ENCODE measurements at regions not wholly inside any gene's neighbourhood (a gene's known extent, or its start where the extent isn't known, plus 50 kb on each side); places are given as distances from the start of the nearest gene placed in this dataset.

- no peak for DNase-seq
- Histone ChIP-seq H3K4me1 (peaks cover 0 to 8% (median 2%) of the 10 kb centered on the region in 4 donors), H3K9me3 (no peaks in the 10 kb centered on the region), H3K27me3 (no peaks in the 10 kb centered on the region), H3K4me3 (no peak overlapping the region), H3K27ac (no peak overlapping the region), H3K36me3 (no peaks in the 10 kb centered on the region)
- no peak for TF ChIP-seq POLR2AphosphoS5 (IDR thresholded peaks at IDR 0.05)
- intact Hi-C loops (cut with DNase I) = no loop called here
- WGBS, 2 donors = 72 to 84% methylated on average over 4 of the region's 4 CpGs
Observed at GRCh38 chr2:64799592-64800252, 146.0 kb upstream of the SERTAD2 start.

GRCh38 chr2:64803776-64804175 is 150.1 kb upstream of the SERTAD2 start:
- no peak overlapping the region for H3K27ac ChIP-seq
- no peaks in the 10 kb centered on the region for H3K4me1 ChIP-seq
- no peak overlapping the region for H3K4me3 ChIP-seq
- DNase-seq = no peak
- no peak for TF ChIP-seq POLR2A (IDR thresholded peaks at IDR 0.05)
- no peak for TF ChIP-seq CTCF (IDR thresholded peaks at IDR 0.05)
- TF ChIP-seq POLR2AphosphoS5 (IDR thresholded peaks at IDR 0.05) = no peak
- no peak for TF ChIP-seq EP300 (IDR thresholded peaks at IDR 0.05)
- intact Hi-C loops (cut with DNase I) = no loop called here
- WGBS, 2 donors = 88 to 89% methylated on average over 2 of the region's 2 CpGs
- no peaks in the 10 kb centered on the region for H3K9me3 ChIP-seq
- no peaks in the 10 kb centered on the region for H3K27me3 ChIP-seq
- H3K36me3 ChIP-seq = no peaks in the 10 kb centered on the region

DNA sequence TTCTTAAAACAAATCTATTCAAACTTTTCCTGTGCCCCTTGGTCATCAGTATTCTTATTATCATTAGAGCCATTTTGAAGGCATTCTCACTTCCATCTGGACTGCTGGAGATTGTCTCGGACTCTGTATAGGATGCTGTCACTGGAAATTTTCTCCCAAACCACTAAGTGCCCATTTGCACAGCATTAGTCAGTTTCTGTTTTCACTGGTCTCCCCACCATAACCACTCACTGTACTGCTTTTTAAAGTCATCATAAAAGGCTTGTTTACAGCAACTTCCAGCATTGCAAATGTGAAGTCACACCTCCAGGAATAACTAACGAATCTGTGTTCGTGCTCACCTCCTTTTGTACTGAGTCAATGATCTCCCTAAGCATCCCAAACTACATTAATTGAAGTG is 150.9 kb upstream of the SERTAD2 start:
- 85 to 87% methylated on average over 3 of the region's 3 CpGs for WGBS, 2 donors
- no peak overlapping the region for H3K4me3 ChIP-seq
- H3K27ac ChIP-seq = no peak overlapping the region
- intact Hi-C loops (cut with DNase I) = no loop called here
- H3K4me1 ChIP-seq = no peaks in the 10 kb centered on the region
- H3K9me3 ChIP-seq = no peaks in the 10 kb centered on the region
- H3K36me3 ChIP-seq = no peaks in the 10 kb centered on the region
- H3K27me3 ChIP-seq = no peaks in the 10 kb centered on the region
- no peak for DNase-seq
- TF ChIP-seq POLR2A (IDR thresholded peaks at IDR 0.05) (no peak), EP300 (IDR thresholded peaks at IDR 0.05) (no peak), CTCF (IDR thresholded peaks at IDR 0.05) (no peak), POLR2AphosphoS5 (IDR thresholded peaks at IDR 0.05) (no peak)

- no peaks in the 10 kb centered on the region for H3K27me3 ChIP-seq
- H3K4me1 ChIP-seq = no peaks in the 10 kb centered on the region
- no peak for DNase-seq
- intact Hi-C loops (cut with DNase I) = no loop called here
- no peak overlapping the region for H3K27ac ChIP-seq
- TF ChIP-seq POLR2AphosphoS5 (IDR thresholded peaks at IDR 0.05) = no peak
- TF ChIP-seq POLR2A (IDR thresholded peaks at IDR 0.05) = no peak
- TF ChIP-seq CTCF (IDR thresholded peaks at IDR 0.05) = no peak
- no peak for TF ChIP-seq EP300 (IDR thresholded peaks at IDR 0.05)
- no peak overlapping the region for H3K4me3 ChIP-seq
- H3K9me3 ChIP-seq = no peaks in the 10 kb centered on the region
- H3K36me3 ChIP-seq = no peaks in the 10 kb centered on the region
- 75 to 84% methylated on average over 4 of the region's 4 CpGs for WGBS, 2 donors
Observed at GRCh38 chr2:64807417-64807816, 153.7 kb upstream of the SERTAD2 start.

DNA sequence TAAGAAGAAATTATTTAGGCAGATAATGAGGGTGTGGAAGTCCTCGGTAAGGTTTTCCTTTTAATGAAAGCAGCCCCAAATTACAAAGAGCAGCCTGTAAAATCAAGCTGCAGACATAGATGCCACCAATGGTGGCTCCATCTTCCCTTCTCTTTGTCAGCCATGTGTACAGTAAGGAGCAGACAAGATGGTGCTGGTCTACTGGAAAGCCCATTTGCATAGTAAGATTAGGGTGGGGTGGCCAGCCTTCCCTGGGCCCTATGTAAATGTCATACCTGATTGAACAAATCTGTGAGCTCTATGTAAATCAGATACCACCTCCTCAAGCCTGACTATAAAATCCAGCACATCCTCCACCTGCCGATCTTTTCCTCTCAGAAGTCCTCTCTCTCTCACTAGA is 154.4 kb upstream of the SERTAD2 start:
- no peaks in the 10 kb centered on the region for H3K27me3 ChIP-seq
- H3K36me3 ChIP-seq = no peaks in the 10 kb centered on the region
- no peak overlapping the region for H3K27ac ChIP-seq
- DNase-seq = no peak
- H3K9me3 ChIP-seq = no peaks in the 10 kb centered on the region
- TF ChIP-seq EP300 (IDR thresholded peaks at IDR 0.05) (no peak), POLR2AphosphoS5 (IDR thresholded peaks at IDR 0.05) (no peak), POLR2A (IDR thresholded peaks at IDR 0.05) (no peak), CTCF (IDR thresholded peaks at IDR 0.05) (no peak)
- no peak overlapping the region for H3K4me3 ChIP-seq
- H3K4me1 ChIP-seq = no peaks in the 10 kb centered on the region
- WGBS, 2 donors = 90 to 93% methylated on average over 2 of the region's 2 CpGs
- intact Hi-C loops (cut with DNase I) = no loop called here

Data from sigmoid colon (tissue), 6 donors.